ENCODE measurements at regions not wholly inside any gene's neighbourhood (a gene's known extent, or its start where the extent isn't known, plus 50 kb on each side); places are given as distances from the start of the nearest gene placed in this dataset.

GRCh38 chrX:117093319-117093718, 630.5 kb upstream of the CT83 start:
- no peak for TF ChIP-seq CTCF (IDR thresholded peaks at IDR 0.05)
- no peak for TF ChIP-seq POLR2A (IDR thresholded peaks at IDR 0.05)
